HCT116 (cell line): ENCODE measurements at regions not wholly inside any gene's neighbourhood (a gene's known extent, or its start where the extent isn't known, plus 50 kb on each side); places are given as distances from the start of the nearest gene placed in this dataset.

Source experiments
- ATAC-seq: fragments of 200-7000 bp; cut with Tn5 transposase; 2 replicates; pipeline ENCODE4 v1.9.1; 2020; ENCODE audit warnings: mild to moderate bottlenecking, moderate library complexity
- BruUV-seq: library from RNA; stranded (reverse); fragments of 400-500 nt; replicated peaks from 2 replicates; lab custom pipeline; 2021; lab: Mats Ljungman, UMichigan
- CTCF ChIA-PET: fragments of 300-600 bp; sonication (Branson Sonifier 250); formaldehyde crosslinking; loops from one replicate; lab custom pipeline; 2021; ENCODE audit warnings: antibody characterized with exemption; lab: Charles Lee
- POLR2A ChIA-PET: fragments of 300-600, 350-600 bp; sonication (Branson Sonifier 250); formaldehyde crosslinking; loops from one replicate; lab custom pipeline; 2021; ENCODE audit warnings: antibody characterized with exemption; lab: Charles Lee
- RAD21 ChIA-PET, 2 experiments: fragments of 300-600 bp; sonication (Branson Sonifier 250); formaldehyde crosslinking; loops; one replicate each; lab custom pipeline; 2023; ENCODE audit warnings: low total read pairs in 2 of 2; ENCODE audit not compliant: uncharacterized antibody in 2 of 2, unreplicated experiment in 2 of 2, low non-redundant PET in 1 of 2; lab: Charles Lee
- DNase-seq: peaks from one replicate; pipeline ENCODE4 v3.0.0-alpha.2; 2010; ENCODE audit warnings: low read depth, low spot score
- H2AFZ ChIP-seq: fragments of 200-600 bp; shearing (Covaris generic), sonication (generic); 2 replicates; pipeline ENCODE4 v1.6.1; 2017; ENCODE audit warnings: low read depth, mixed run types, mixed read lengths, antibody characterized with exemption, low read length; ENCODE audit not compliant: poor library complexity, severe bottlenecking
- H3K27ac ChIP-seq: 2 replicates; pipeline ENCODE4 v1.5.1; 2012; ENCODE audit warnings: low read depth, low read length
- H3K27me3 ChIP-seq: fragments of 200-600 bp; sonication (generic); 2 replicates; pipeline ENCODE4 v1.6.1; 2016; ENCODE audit warnings: mixed run types, low read length, mixed read lengths; ENCODE audit not compliant: insufficient read depth
- H3K36me3 ChIP-seq, 2 experiments: fragments of 200-500 bp in 1 of 2; fragments of 200-600 bp in 1 of 2; sonication (Bioruptor generic) in 1 of 2; sonication (generic) in 1 of 2; 2 replicates each; pipeline versions ENCODE4 v1.5.1 to v1.6.1; 2014 to 2016; ENCODE audit warnings: low read length in 2 of 2, inconsistent platforms in 1 of 2, mixed read lengths in 1 of 2, mixed run types in 1 of 2; ENCODE audit not compliant: insufficient read depth in 2 of 2, control insufficient read depth in 1 of 2
- H3K4me1 ChIP-seq, 2 experiments: fragments of 200-600 bp in 1 of 2; sonication (generic) in 1 of 2; 2 replicates each; pipeline versions ENCODE4 v1.5.1 to v1.6.1; 2012 to 2017; ENCODE audit warnings: low read length in 2 of 2, inconsistent platforms in 1 of 2, mild to moderate bottlenecking in 1 of 2, mixed read lengths in 1 of 2, mixed run types in 1 of 2, moderate library complexity in 1 of 2; ENCODE audit not compliant: insufficient read depth in 2 of 2, control insufficient read depth in 1 of 2
- H3K4me2 ChIP-seq: fragments of 200-600 bp; sonication (generic); 2 replicates; pipeline ENCODE4 v1.6.1; 2017; ENCODE audit warnings: mixed run types, low read length, mixed read lengths
- H3K4me3 ChIP-seq, 2 experiments: fragments of 200-600 bp in 1 of 2; sonication (generic) in 1 of 2; replicated peaks in 1 of 2; 2 replicates each; pipeline ENCODE4 v1.5.1; 2011 to 2016; ENCODE audit warnings: low read length in 2 of 2, control low read depth in 1 of 2, low read depth in 1 of 2, mild to moderate bottlenecking in 1 of 2, mixed read lengths in 1 of 2, mixed run types in 1 of 2
- H3K79me2 ChIP-seq: fragments of 200-600 bp; sonication (generic); 2 replicates; pipeline ENCODE4 v1.6.1; 2017; ENCODE audit warnings: mild to moderate bottlenecking, mixed run types, low read length, moderate library complexity, mixed read lengths; ENCODE audit not compliant: insufficient read depth
- H3K9ac ChIP-seq: fragments of 200-600 bp; sonication (generic); 2 replicates; pipeline ENCODE4 v1.6.1; 2016; ENCODE audit warnings: low read length, mixed read lengths
- H3K9me2 ChIP-seq: fragments of 200-600 bp; sonication (generic), shearing (Covaris generic); 2 replicates; pipeline ENCODE4 v1.6.1; 2017; ENCODE audit warnings: mixed run types, mild to moderate bottlenecking, moderate library complexity; ENCODE audit not compliant: insufficient read depth
- H3K9me3 ChIP-seq, 2 experiments: fragments of 200-500 bp in 1 of 2; fragments of 200-600 bp in 1 of 2; sonication (Bioruptor generic) in 1 of 2; sonication (generic) in 1 of 2; 2 replicates each; pipeline ENCODE4 v1.6.1; 2014 to 2017; ENCODE audit warnings: low read length in 2 of 2, mixed read lengths in 2 of 2, inconsistent platforms in 1 of 2, low read depth in 1 of 2, mild to moderate bottlenecking in 1 of 2, mixed run types in 1 of 2, moderate library complexity in 1 of 2; ENCODE audit not compliant: control insufficient read depth in 1 of 2, insufficient read depth in 1 of 2
- H4K20me1 ChIP-seq: fragments of 200-600 bp; sonication (generic), shearing (Covaris generic); 2 replicates; pipeline ENCODE4 v1.6.1; 2017; ENCODE audit warnings: mixed run types, mild to moderate bottlenecking, moderate library complexity; ENCODE audit not compliant: insufficient read depth
- CBX3 ChIP-seq: IDR thresholded peaks from 2 replicates; pipeline ENCODE4 v1.6.1; 2012; ENCODE audit warnings: low read depth
- CEBPB ChIP-seq: IDR thresholded peaks from 2 replicates; pipeline ENCODE4 v1.6.1; 2012; ENCODE audit warnings: low read depth
- CTCF ChIP-seq, 3 experiments: fragments of 200-600 bp in 1 of 3; sonication (generic) in 1 of 3; IDR thresholded peaks in 2 of 3; conservative IDR thresholded peaks in 1 of 3; 2 replicates each; pipeline ENCODE4 v1.5.1; 2012 to 2017; ENCODE audit warnings: low read depth in 2 of 3, low read length in 2 of 3, antibody characterized with exemption in 1 of 3, borderline replicate concordance in 1 of 3, control low read depth in 1 of 3, mild to moderate bottlenecking in 1 of 3, mixed read lengths in 1 of 3, mixed run types in 1 of 3, moderate library complexity in 1 of 3; ENCODE audit not compliant: insufficient read depth in 1 of 3
- EGR1 ChIP-seq: IDR thresholded peaks from 2 replicates; pipeline ENCODE4 v1.6.1; 2012; ENCODE audit warnings: low read depth
- ELF1 ChIP-seq: IDR thresholded peaks from 2 replicates; pipeline ENCODE4 v1.6.1; 2012; ENCODE audit warnings: low read depth, borderline replicate concordance
- EZH2 ChIP-seq: fragments of 200-600 bp; sonication (generic); IDR thresholded peaks from 2 replicates; pipeline ENCODE4 v1.6.1; 2017; ENCODE audit warnings: antibody characterized with exemption, mixed run types
- FOSL1 ChIP-seq: IDR thresholded peaks from 2 replicates; pipeline ENCODE4 v1.6.1; 2012; ENCODE audit warnings: low read depth
- JUND ChIP-seq: IDR thresholded peaks from 2 replicates; pipeline ENCODE4 v1.6.1; 2012
- MAX ChIP-seq: IDR thresholded peaks from 2 replicates; pipeline ENCODE4 v1.6.1; 2012
- POLR2AphosphoS5 ChIP-seq: IDR thresholded peaks from 2 replicates; pipeline ENCODE4 v1.6.1; 2011; ENCODE audit warnings: mild to moderate bottlenecking, low read depth, low read length, moderate library complexity
- REST ChIP-seq: IDR thresholded peaks from 2 replicates; pipeline ENCODE4 v1.6.1; 2012; ENCODE audit warnings: low read depth
- SIN3A ChIP-seq: IDR thresholded peaks from 2 replicates; pipeline ENCODE4 v1.6.1; 2012; ENCODE audit warnings: low read depth
- SRF ChIP-seq: IDR thresholded peaks from 2 replicates; pipeline ENCODE4 v1.6.1; 2012; ENCODE audit warnings: low read depth
- ZFX ChIP-seq: fragments of 450-650 bp; IDR thresholded peaks from 2 replicates; pipeline ENCODE4 v1.6.1; 2017
- ZNF274 ChIP-seq: fragments of 200-500 bp; sonication (Bioruptor generic); IDR thresholded peaks from 2 replicates; pipeline ENCODE4 v1.6.1; 2014; ENCODE audit warnings: mild to moderate bottlenecking, low read depth, low read length, inconsistent platforms
- intact Hi-C: fragments of 100-400 bp; cut with micrococcal nuclease; formaldehyde crosslinking; loops from 2 replicates; pipeline ENCODE4 v1.10.0; 2022

- TF ChIP-seq EGR1 (no peak), CTCF (IDR thresholded peaks at IDR 0.05 in 2 of 3, conservative IDR thresholded peaks at IDR 0.05 in 1 of 3; ENCODE audit: borderline replicate concordance in 1 of 3, insufficient read depth in 1 of 3, low read depth in 2 of 3, low read length in 2 of 3) (no peak), SIN3A (no peak), CEBPB (no peak)
Measured at GRCh38 chr9:13615660-13616490, 336.4 kb upstream of the MPDZ start (continued).

GRCh38 chr9:13614060-13614459 is 334.6 kb upstream of the MPDZ start:
- intact Hi-C loops: no loop called here
- Histone ChIP-seq H2AFZ (no peak overlapping the region), H3K4me1 (no peaks in the 10 kb centered on the region), H3K36me3 (no peaks in the 10 kb centered on the region), H4K20me1 (no peaks in the 10 kb centered on the region), H3K79me2 (no peaks in the 10 kb centered on the region), H3K27ac (no peak overlapping the region), H3K27me3 (no peaks in the 10 kb centered on the region), H3K9me2 (no peaks in the 10 kb centered on the region), H3K4me3 (no peak overlapping the region), H3K9me3 (peaks cover 0 to 6% of the 10 kb centered on the region in 2 experiments; a peak in 1 of 4 replicates), H3K9ac (no peak overlapping the region), H3K4me2 (no peak overlapping the region)
- no TSS peak for BruUV-seq
- ATAC-seq: no peak
- TF ChIP-seq CEBPB (no peak), ZFX (no peak), ELF1 (no peak), JUND (no peak), POLR2AphosphoS5 (no peak), ZNF274 (no peak), CBX3 (no peak), MAX (no peak), FOSL1 (no peak), EZH2 (no peak), SRF (no peak), REST (no peak), CTCF (IDR thresholded peaks at IDR 0.05 in 2 of 3, conservative IDR thresholded peaks at IDR 0.05 in 1 of 3; ENCODE audit: borderline replicate concordance in 1 of 3, insufficient read depth in 1 of 3, low read depth in 2 of 3, low read length in 2 of 3) (no peak)
- no peak for DNase-seq
- ChIA-PET RAD21 (no interaction called here), POLR2A (no interaction called here), CTCF (no interaction called here)
